GM12873 (cell line): ENCODE measurements at regions not wholly inside any gene's neighbourhood (a gene's known extent, or its start where the extent isn't known, plus 50 kb on each side); places are given as distances from the start of the nearest gene placed in this dataset.

Experiments used
- TF ChIP-seq, protein P1 (sequence below): IDR thresholded peaks from 2 replicates; pipeline ENCODE4 v1.5.1; 2012; ENCODE audit warnings: low read depth, mild to moderate bottlenecking, moderate library complexity, low read length, control low read depth; ENCODE audit not compliant: insufficient read depth; ENCODE audit errors: missing control alignments

- TF ChIP-seq, protein P1, sequence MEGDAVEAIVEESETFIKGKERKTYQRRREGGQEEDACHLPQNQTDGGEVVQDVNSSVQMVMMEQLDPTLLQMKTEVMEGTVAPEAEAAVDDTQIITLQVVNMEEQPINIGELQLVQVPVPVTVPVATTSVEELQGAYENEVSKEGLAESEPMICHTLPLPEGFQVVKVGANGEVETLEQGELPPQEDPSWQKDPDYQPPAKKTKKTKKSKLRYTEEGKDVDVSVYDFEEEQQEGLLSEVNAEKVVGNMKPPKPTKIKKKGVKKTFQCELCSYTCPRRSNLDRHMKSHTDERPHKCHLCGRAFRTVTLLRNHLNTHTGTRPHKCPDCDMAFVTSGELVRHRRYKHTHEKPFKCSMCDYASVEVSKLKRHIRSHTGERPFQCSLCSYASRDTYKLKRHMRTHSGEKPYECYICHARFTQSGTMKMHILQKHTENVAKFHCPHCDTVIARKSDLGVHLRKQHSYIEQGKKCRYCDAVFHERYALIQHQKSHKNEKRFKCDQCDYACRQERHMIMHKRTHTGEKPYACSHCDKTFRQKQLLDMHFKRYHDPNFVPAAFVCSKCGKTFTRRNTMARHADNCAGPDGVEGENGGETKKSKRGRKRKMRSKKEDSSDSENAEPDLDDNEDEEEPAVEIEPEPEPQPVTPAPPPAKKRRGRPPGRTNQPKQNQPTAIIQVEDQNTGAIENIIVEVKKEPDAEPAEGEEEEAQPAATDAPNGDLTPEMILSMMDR, result no peak
These were observed 207.0 kb upstream of the PRDM1 start for GRCh38 chr6:105879146-105879545.

DNA sequence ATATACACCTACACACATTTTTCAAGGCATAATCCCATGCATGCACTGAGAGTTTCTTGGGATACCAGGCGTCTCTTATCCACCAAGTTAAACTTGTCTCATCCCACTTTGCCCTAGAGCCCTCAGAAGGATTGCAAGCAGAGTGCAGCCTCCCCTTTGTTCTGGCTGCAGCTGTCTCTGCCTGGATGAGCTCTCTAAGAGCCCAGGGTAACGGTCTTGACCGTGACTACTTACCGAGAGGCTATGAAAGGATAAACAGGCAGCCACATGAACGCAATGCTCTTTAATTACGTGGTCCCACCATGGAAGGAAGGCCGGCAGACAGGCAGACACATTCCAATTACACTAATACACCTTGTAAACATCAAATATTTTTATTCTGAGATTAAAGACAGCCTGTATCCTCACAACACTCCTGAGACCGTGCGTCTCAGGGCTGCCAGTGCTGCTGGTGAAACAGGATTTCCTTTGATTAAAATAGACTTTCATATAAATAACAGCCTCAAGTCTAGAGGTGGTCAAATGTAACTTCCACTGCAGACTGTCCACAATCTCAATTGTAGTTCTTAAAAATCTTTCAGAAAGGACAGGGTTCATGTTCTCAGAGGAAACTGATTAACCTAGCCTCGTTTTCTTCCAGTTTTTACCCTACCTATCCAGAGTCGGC is 210.0 kb upstream of the PRDM1 start:
- TF ChIP-seq, protein P1, result no peak

DNA sequence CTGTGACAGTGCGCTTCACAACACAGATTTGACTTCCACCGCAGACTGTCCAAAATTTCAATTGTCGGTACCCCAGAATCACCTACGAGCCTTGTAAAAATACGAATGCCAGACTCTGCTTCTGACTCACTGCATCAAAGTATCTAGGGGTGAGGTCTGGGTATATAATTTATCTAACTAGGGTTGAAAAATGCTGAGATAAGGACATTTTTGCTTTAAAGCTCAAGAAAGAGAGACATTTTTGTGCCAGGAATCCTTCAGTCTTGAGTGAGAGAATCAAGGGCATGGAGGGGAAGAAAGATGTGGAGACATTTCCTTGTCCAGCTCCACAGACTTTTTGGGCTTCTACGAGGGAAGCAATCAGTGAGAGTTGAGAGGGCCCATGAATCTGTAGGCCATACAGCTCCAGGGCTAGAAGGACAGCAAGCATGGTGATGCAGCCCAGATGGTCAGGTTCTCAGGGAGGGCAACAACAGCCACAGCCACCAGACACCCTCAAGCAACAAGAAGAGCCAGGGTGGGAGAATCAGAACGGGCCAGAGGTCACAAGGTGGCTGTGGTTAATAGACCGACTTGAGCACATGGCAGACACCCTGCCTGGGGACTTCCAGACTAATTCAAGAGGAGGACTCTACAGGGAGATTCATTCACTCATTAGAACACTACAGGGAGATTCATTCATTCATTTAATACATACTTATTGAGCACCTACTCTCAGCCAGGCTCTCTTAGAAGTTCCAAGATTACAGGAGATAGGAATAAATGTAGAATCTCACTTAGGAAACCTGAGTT is 211.1 kb upstream of the PRDM1 start:
- TF ChIP-seq, protein P1, result no peak

DNA sequence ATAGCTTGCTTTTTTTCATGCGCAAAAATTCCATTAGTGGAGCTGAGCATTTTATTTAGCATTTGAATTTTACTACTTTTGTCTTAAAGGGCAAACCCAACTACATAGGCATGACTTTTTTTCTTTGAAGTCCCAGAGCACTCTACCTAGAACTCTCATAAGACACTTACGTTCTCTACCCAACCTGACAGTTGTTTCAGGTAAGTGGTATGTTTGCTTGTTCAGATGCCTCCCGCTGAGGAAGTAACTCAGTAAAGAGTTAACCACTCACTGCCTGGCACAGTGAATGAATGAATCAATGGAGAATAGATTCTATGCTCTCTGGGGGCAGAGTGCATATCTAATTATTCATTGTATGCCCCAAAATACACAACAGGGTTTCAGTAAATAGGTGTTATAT is 212.3 kb upstream of the PRDM1 start:
- TF ChIP-seq, protein P1, result no peak

- TF ChIP-seq, protein P1, result no peak
These were observed 212.9 kb upstream of the PRDM1 start for GRCh38 chr6:105873211-105873704.

- TF ChIP-seq, protein P1, result no peak
These were observed 213.9 kb upstream of the PRDM1 start for GRCh38 chr6:105872249-105872648.

GRCh38 chr6:105871542-105871941 is 214.6 kb upstream of the PRDM1 start:
- TF ChIP-seq, protein P1, result no peak
